ENCODE measurements at regions not wholly inside any gene's neighbourhood (a gene's known extent, or its start where the extent isn't known, plus 50 kb on each side); places are given as distances from the start of the nearest gene placed in this dataset.

GRCh38 chr13:33723772-33724435 lies 94.0 kb upstream of the RFC3 start:
- peak; percentile 67 for DNase-seq

GRCh38 chr13:33725340-33725739 lies 92.6 kb upstream of the RFC3 start:
- no peak for DNase-seq

- DNase-seq = no peak
These were observed 90.5 kb upstream of the RFC3 start for GRCh38 chr13:33727297-33728083.

GRCh38 chr13:33728271-33729037 lies 89.5 kb upstream of the RFC3 start:
- DNase-seq = no peak

- no peak for DNase-seq
These were observed 87.8 kb upstream of the RFC3 start for GRCh38 chr13:33730147-33730546.

- DNase-seq = no peak
These were observed 87.3 kb upstream of the RFC3 start for GRCh38 chr13:33730619-33731018.

- no peak for DNase-seq
These were observed 82.7 kb upstream of the RFC3 start for GRCh38 chr13:33735276-33735675.

GRCh38 chr13:33739254-33739653 lies 78.7 kb upstream of the RFC3 start:
- no peak for DNase-seq

- DNase-seq = no peak
These were observed 77.8 kb upstream of the RFC3 start for GRCh38 chr13:33740134-33740538.

- no peak for DNase-seq
These were observed 75.6 kb upstream of the RFC3 start for GRCh38 chr13:33742321-33742720.

- no peak for DNase-seq
These were observed 74.2 kb upstream of the RFC3 start for GRCh38 chr13:33743438-33744368.

GRCh38 chr13:33744589-33745369 lies 73.2 kb upstream of the RFC3 start:
- peak; percentile 19 for DNase-seq

GRCh38 chr13:33745370-33746324 lies 72.3 kb upstream of the RFC3 start:
- DNase-seq = peak; percentile 46

GRCh38 chr13:33746867-33747266 lies 71.1 kb upstream of the RFC3 start:
- no peak for DNase-seq

- no peak for DNase-seq
These were observed 66.8 kb upstream of the RFC3 start for GRCh38 chr13:33751151-33751550.

- DNase-seq = no peak
These were observed 65.9 kb upstream of the RFC3 start for GRCh38 chr13:33752094-33752493.

GRCh38 chr13:33752597-33752996 lies 65.4 kb upstream of the RFC3 start:
- DNase-seq = no peak

GRCh38 chr13:33756929-33757328 lies 61.0 kb upstream of the RFC3 start:
- no peak for DNase-seq

GRCh38 chr13:33757713-33758112 lies 60.2 kb upstream of the RFC3 start:
- no peak for DNase-seq

GRCh38 chr13:33758113-33758512 lies 59.8 kb upstream of the RFC3 start:
- DNase-seq = no peak

GRCh38 chr13:33761740-33762139 lies 56.2 kb upstream of the RFC3 start:
- peak; percentile 56 for DNase-seq
